ENCODE measurements at regions not wholly inside any gene's neighbourhood (a gene's known extent, or its start where the extent isn't known, plus 50 kb on each side); places are given as distances from the start of the nearest gene placed in this dataset.

DNA sequence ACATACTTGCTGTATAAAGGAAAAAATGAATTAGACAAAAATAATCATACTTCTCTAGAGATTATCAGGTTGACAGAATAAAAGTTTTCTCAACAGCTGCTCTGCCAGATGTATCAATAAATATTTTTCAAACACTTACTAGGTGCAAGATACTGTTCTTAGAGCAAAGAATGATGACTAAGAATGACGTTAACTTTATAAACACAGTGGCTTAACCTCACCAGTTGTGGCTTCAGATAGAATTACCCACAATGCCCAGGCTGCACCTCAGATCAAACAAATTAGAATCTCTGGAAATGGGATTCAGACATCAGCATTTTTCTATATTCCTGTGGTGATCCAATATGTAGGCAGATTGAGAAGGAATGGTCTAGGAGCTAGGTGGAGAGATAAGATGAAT, 422.4 kb upstream of the ATP11B start:
- TF ChIP-seq, protein P1, sequence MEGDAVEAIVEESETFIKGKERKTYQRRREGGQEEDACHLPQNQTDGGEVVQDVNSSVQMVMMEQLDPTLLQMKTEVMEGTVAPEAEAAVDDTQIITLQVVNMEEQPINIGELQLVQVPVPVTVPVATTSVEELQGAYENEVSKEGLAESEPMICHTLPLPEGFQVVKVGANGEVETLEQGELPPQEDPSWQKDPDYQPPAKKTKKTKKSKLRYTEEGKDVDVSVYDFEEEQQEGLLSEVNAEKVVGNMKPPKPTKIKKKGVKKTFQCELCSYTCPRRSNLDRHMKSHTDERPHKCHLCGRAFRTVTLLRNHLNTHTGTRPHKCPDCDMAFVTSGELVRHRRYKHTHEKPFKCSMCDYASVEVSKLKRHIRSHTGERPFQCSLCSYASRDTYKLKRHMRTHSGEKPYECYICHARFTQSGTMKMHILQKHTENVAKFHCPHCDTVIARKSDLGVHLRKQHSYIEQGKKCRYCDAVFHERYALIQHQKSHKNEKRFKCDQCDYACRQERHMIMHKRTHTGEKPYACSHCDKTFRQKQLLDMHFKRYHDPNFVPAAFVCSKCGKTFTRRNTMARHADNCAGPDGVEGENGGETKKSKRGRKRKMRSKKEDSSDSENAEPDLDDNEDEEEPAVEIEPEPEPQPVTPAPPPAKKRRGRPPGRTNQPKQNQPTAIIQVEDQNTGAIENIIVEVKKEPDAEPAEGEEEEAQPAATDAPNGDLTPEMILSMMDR (conservative IDR thresholded peaks at IDR 0.05) = no peak
- TF ChIP-seq EZH2 (IDR thresholded peaks at IDR 0.05; ENCODE audit: low read depth) = no peak

Measured in PC-9 (cell line).